IMR-90 (cell line): ENCODE measurements at regions not wholly inside any gene's neighbourhood (a gene's known extent, or its start where the extent isn't known, plus 50 kb on each side); places are given as distances from the start of the nearest gene placed in this dataset.

Experiments used
- ATAC-seq: fragments of 200-7000 bp; cut with Tn5 transposase; 2 replicates; pipeline ENCODE4 v1.9.1; 2020; ENCODE audit warnings: low read depth, mild to moderate bottlenecking, moderate library complexity
- BruUV-seq: library from RNA; stranded (reverse); fragments of 400-500 nt; replicated peaks from 2 replicates; lab custom pipeline; 2021; lab: Mats Ljungman, UMichigan
- CTCF ChIA-PET: fragments of 300-600 bp; formaldehyde crosslinking; extraction: SDS; loops from one replicate; lab custom pipeline; 2021; ENCODE audit warnings: antibody characterized with exemption; lab: Yijun Ruan, JAX
- POLR2A ChIA-PET: fragments of 300-600 bp; sonication (Branson Sonifier 250); formaldehyde crosslinking; loops from one replicate; lab custom pipeline; 2022; ENCODE audit warnings: antibody characterized with exemption; ENCODE audit not compliant: unreplicated experiment; lab: Charles Lee
- DNase-seq: peaks from one replicate; pipeline ENCODE4 v3.0.0; 2013
- H2AFZ ChIP-seq: replicated peaks from 2 replicates; pipeline ENCODE3; 2013; ENCODE audit warnings: low read length, mild to moderate bottlenecking; ENCODE audit not compliant: poor library complexity
- H2AK5ac ChIP-seq: 2 replicates; pipeline ENCODE4 v1.6.1; 2013; ENCODE audit warnings: low read depth, low read length, inconsistent platforms
- H2AK9ac ChIP-seq: replicated peaks from 2 replicates; pipeline ENCODE3; 2013; ENCODE audit warnings: mild to moderate bottlenecking, low read depth, low read length, moderate library complexity; ENCODE audit not compliant: poor library complexity
- H2BK120ac ChIP-seq: 2 replicates; pipeline ENCODE4 v1.6.1; 2013; ENCODE audit warnings: low read depth, low read length, inconsistent platforms
- H2BK15ac ChIP-seq: 3 replicates; pipeline ENCODE4 v1.6.1; 2013; ENCODE audit warnings: low read depth, low read length, inconsistent platforms
- H2BK20ac ChIP-seq: 2 replicates; pipeline ENCODE4 v1.6.1; 2013; ENCODE audit warnings: low read depth, mild to moderate bottlenecking, inconsistent platforms, low read length, moderate library complexity
- H2BK5ac ChIP-seq: 2 replicates; pipeline ENCODE4 v1.6.1; 2013; ENCODE audit warnings: mild to moderate bottlenecking, low read depth, low read length, inconsistent platforms; ENCODE audit not compliant: poor library complexity, severe bottlenecking
- H3K14ac ChIP-seq: replicated peaks from 2 replicates; pipeline ENCODE4 v1.6.1; 2013; ENCODE audit warnings: low read depth, low read length, inconsistent platforms
- H3K18ac ChIP-seq: 2 replicates; pipeline ENCODE4 v1.6.1; 2013; ENCODE audit warnings: low read depth, low read length, control low read depth
- H3K23ac ChIP-seq: 2 replicates; pipeline ENCODE4 v1.6.1; 2013; ENCODE audit warnings: low read depth, low read length, inconsistent platforms
- H3K27ac ChIP-seq: 2 replicates; pipeline ENCODE4 v1.5.1; 2013; ENCODE audit warnings: mild to moderate bottlenecking, control low read depth, low read length; ENCODE audit not compliant: insufficient read depth
- H3K27me3 ChIP-seq: 2 replicates; pipeline ENCODE4 v1.6.1; 2013; ENCODE audit warnings: low read length; ENCODE audit not compliant: control insufficient read depth, insufficient read depth
- H3K36me3 ChIP-seq: 2 replicates; pipeline ENCODE4 v1.6.1; 2013; ENCODE audit warnings: low read length, mixed read lengths; ENCODE audit not compliant: control insufficient read depth, insufficient read depth
- H3K4ac ChIP-seq: 2 replicates; pipeline ENCODE4 v1.6.1; 2013; ENCODE audit warnings: low read depth, low read length, inconsistent platforms
- H3K4me1 ChIP-seq: 2 replicates; pipeline ENCODE4 v1.6.1; 2013; ENCODE audit warnings: low read length, mixed read lengths; ENCODE audit not compliant: control insufficient read depth, insufficient read depth
- H3K4me2 ChIP-seq: 2 replicates; pipeline ENCODE4 v1.6.1; 2013; ENCODE audit warnings: low read depth, mild to moderate bottlenecking, control low read depth, low read length, moderate library complexity
- H3K4me3 ChIP-seq: 2 replicates; pipeline ENCODE4 v1.5.1; 2013; ENCODE audit warnings: low read depth, mild to moderate bottlenecking, control low read depth, low read length, moderate library complexity; ENCODE audit not compliant: insufficient read depth
- H3K56ac ChIP-seq: 2 replicates; pipeline ENCODE4 v1.6.1; 2013; ENCODE audit warnings: low read length, inconsistent platforms; ENCODE audit not compliant: insufficient read depth; ENCODE audit errors: extremely low read depth
- H3K79me1 ChIP-seq, 2 experiments: 2 replicates each; pipeline ENCODE4 v1.6.1; 2013; ENCODE audit warnings: low read length in 2 of 2, inconsistent platforms in 1 of 2, low read depth in 1 of 2
- H3K9ac ChIP-seq: 2 replicates; pipeline ENCODE4 v1.6.1; 2013; ENCODE audit warnings: low read depth, low read length, control low read depth
- H3K9me1 ChIP-seq: 2 replicates; pipeline ENCODE4 v1.6.1; 2013; ENCODE audit warnings: low read length, inconsistent platforms; ENCODE audit not compliant: insufficient read depth
- H3K9me3 ChIP-seq: 2 replicates; pipeline ENCODE4 v1.6.1; 2013; ENCODE audit warnings: low read length; ENCODE audit not compliant: control insufficient read depth, insufficient read depth
- H4K20me1 ChIP-seq: 2 replicates; pipeline ENCODE4 v1.6.1; 2013; ENCODE audit warnings: low read length, inconsistent platforms; ENCODE audit not compliant: insufficient read depth
- H4K5ac ChIP-seq: 2 replicates; pipeline ENCODE4 v1.6.1; 2013; ENCODE audit warnings: mild to moderate bottlenecking, low read depth, low read length, control low read depth
- H4K8ac ChIP-seq, 2 experiments: 2 replicates each; pipeline ENCODE4 v1.6.1; 2013; ENCODE audit warnings: low read depth in 2 of 2, low read length in 2 of 2, control low read depth in 1 of 2, inconsistent platforms in 1 of 2
- H4K91ac ChIP-seq: 2 replicates; pipeline ENCODE4 v1.6.1; 2013; ENCODE audit warnings: low read depth, low read length, inconsistent platforms; ENCODE audit not compliant: insufficient read depth
- MAFK ChIP-seq: IDR thresholded peaks from 2 replicates; pipeline ENCODE4 v1.6.1; 2012; ENCODE audit warnings: low read depth, low read length, improper control_type of control experiment
- POLR2A ChIP-seq: IDR thresholded peaks from 2 replicates; pipeline ENCODE4 v1.6.1; 2012; ENCODE audit warnings: mild to moderate bottlenecking, low read depth, low read length
- RCOR1 ChIP-seq: IDR thresholded peaks from 2 replicates; pipeline ENCODE4 v1.6.1; 2012; ENCODE audit warnings: mild to moderate bottlenecking, low read length, improper control_type of control experiment; ENCODE audit not compliant: insufficient replicate concordance
- WGBS, 2 experiments: methylation state at CpG; one replicate each; pipeline versions ENCODE4 v1.1.5 to v1.1.7; 2013; ENCODE audit warnings: missing lambda C conversion rate in 2 of 2; ENCODE audit not compliant: insufficient read length in 1 of 2; ENCODE audit errors: extremely low coverage in 2 of 2; 5-methylcytosine and 5-hydroxymethylcytosine counted together
- dilution Hi-C: fragments of 300-500 bp; cut with HindIII; formaldehyde crosslinking; loops from one replicate; pipeline ENCODE4 v1.14.3; 2018; ENCODE audit warnings: low sequenced_read_pairs; ENCODE audit not compliant: unreplicated experiment
- in situ Hi-C: fragments of 300-500 bp; cut with MboI; formaldehyde crosslinking; loops from 3 replicates; pipeline ENCODE4 v1.14.3; 2019; ENCODE audit warnings: low sequenced_read_pairs, inconsistent platforms, mixed read lengths
- intact Hi-C: fragments of 100-400 bp; cut with micrococcal nuclease; formaldehyde crosslinking; loops from 2 replicates; pipeline ENCODE4 v1.10.0; 2022
- TF ChIP-seq, protein P1 (sequence below): fragments of 150-350 bp; IDR thresholded peaks from 2 replicates; pipeline ENCODE4 v1.6.1; 2016; ENCODE audit warnings: low read depth, mild to moderate bottlenecking, low read length, moderate library complexity, borderline replicate concordance

DNA sequence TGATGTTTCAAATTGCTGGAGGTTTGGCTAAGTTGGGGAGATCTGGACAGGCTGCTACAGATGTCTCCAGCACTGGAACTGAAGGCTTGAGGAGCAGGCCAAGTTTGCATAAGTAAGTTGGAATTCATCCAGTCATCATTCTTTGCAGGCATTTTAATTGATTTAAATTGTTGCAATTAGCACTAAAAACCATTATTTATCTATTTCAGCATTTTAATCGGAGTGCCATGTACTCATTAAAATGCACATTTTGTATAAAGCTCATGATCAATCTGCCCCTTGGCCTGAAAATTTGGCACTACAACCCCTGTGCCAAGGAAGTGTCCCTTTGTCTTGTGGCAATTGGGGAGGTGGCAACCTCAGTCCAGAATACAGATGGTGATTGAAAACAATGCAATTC, 320.2 kb downstream of the MAT2B start:
- no peak overlapping the region for H4K5ac ChIP-seq
- H3K4me2 ChIP-seq: no peak overlapping the region
- intact Hi-C loops: no loop called here
- no peak overlapping the region for H3K56ac ChIP-seq
- H3K4me1 ChIP-seq: no peaks in the 10 kb centered on the region
- no peaks in the 10 kb centered on the region for H3K9me1 ChIP-seq
- no peak overlapping the region for H2BK5ac ChIP-seq
- H2BK20ac ChIP-seq: no peak overlapping the region
- no peak overlapping the region for H3K4ac ChIP-seq
- H3K23ac ChIP-seq: no peak overlapping the region
- H3K79me1 ChIP-seq: no peaks in the 10 kb centered on the region
- H3K27me3 ChIP-seq: no peaks in the 10 kb centered on the region
- no peaks in the 10 kb centered on the region for H4K20me1 ChIP-seq
- no CpG with 5 or more reads among the region's 1 CpG for WGBS, 2 experiments
- no peak for DNase-seq
- in situ Hi-C loops: no loop called here
- H3K9ac ChIP-seq: no peak overlapping the region
- H3K4me3 ChIP-seq: no peak overlapping the region
- no peak overlapping the region for H2AK9ac ChIP-seq
- no peak overlapping the region for H2AK5ac ChIP-seq
- no peaks in the 10 kb centered on the region for H3K36me3 ChIP-seq
- H2AFZ ChIP-seq: no peak overlapping the region
- H2BK120ac ChIP-seq: no peak overlapping the region
- ChIA-PET CTCF (no interaction called here), POLR2A (no interaction called here)
- ATAC-seq: no peak
- no peak overlapping the region for H3K27ac ChIP-seq
- H2BK15ac ChIP-seq: no peak overlapping the region
- H3K14ac ChIP-seq: no peak overlapping the region
- H3K9me3 ChIP-seq: no peaks in the 10 kb centered on the region
- no peak overlapping the region for H4K8ac ChIP-seq
- TF ChIP-seq POLR2A: no peak
- TF ChIP-seq, protein P1, sequence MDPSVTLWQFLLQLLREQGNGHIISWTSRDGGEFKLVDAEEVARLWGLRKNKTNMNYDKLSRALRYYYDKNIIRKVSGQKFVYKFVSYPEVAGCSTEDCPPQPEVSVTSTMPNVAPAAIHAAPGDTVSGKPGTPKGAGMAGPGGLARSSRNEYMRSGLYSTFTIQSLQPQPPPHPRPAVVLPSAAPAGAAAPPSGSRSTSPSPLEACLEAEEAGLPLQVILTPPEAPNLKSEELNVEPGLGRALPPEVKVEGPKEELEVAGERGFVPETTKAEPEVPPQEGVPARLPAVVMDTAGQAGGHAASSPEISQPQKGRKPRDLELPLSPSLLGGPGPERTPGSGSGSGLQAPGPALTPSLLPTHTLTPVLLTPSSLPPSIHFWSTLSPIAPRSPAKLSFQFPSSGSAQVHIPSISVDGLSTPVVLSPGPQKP: no peak
- TF ChIP-seq MAFK: no peak
- no peak for TF ChIP-seq RCOR1
- no TSS peak for BruUV-seq
- H3K18ac ChIP-seq: no peak overlapping the region
- H4K91ac ChIP-seq: no peak overlapping the region
- dilution Hi-C loops: no loop called here
